ENCODE measurements at regions not wholly inside any gene's neighbourhood (a gene's known extent, or its start where the extent isn't known, plus 50 kb on each side); places are given as distances from the start of the nearest gene placed in this dataset.

GRCh38 chr5:88997937-88998336 is 115.0 kb upstream of the MEF2C start:
- TF ChIP-seq POLR2A (IDR thresholded peaks at IDR 0.05): no peak
- TF ChIP-seq CTCF (IDR thresholded peaks at IDR 0.05): no peak
- TF ChIP-seq EP300 (IDR thresholded peaks at IDR 0.05): no peak
- no peak for TF ChIP-seq POLR2AphosphoS5 (IDR thresholded peaks at IDR 0.05)
